ENCODE measurements at regions not wholly inside any gene's neighbourhood (a gene's known extent, or its start where the extent isn't known, plus 50 kb on each side); places are given as distances from the start of the nearest gene placed in this dataset.

DNA sequence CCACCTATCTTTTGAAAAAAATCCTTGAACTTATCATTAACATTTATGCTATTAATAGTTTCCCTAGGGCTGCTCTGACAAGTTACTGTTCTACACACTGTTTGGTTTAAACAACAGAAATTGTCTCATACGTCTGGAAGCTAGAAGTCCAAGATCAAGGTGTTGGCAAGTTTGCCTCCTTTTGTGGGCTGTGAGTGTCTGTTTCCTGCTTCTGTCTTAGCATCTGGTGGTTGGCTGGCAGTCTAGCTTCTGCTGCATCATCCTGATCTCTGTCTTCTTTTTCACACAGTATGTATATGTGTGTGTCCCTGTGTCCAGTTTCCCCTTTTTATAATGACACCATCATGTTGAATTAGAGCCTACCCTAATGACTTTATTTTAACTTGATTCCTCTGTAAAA lies 154.8 kb downstream of the RPS12 start:
- TF ChIP-seq EZH2 (optimal IDR thresholded peaks at IDR 0.05; ENCODE audit: low read depth, low read length), result no peak
- TF ChIP-seq, protein P1, sequence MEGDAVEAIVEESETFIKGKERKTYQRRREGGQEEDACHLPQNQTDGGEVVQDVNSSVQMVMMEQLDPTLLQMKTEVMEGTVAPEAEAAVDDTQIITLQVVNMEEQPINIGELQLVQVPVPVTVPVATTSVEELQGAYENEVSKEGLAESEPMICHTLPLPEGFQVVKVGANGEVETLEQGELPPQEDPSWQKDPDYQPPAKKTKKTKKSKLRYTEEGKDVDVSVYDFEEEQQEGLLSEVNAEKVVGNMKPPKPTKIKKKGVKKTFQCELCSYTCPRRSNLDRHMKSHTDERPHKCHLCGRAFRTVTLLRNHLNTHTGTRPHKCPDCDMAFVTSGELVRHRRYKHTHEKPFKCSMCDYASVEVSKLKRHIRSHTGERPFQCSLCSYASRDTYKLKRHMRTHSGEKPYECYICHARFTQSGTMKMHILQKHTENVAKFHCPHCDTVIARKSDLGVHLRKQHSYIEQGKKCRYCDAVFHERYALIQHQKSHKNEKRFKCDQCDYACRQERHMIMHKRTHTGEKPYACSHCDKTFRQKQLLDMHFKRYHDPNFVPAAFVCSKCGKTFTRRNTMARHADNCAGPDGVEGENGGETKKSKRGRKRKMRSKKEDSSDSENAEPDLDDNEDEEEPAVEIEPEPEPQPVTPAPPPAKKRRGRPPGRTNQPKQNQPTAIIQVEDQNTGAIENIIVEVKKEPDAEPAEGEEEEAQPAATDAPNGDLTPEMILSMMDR (IDR thresholded peaks at IDR 0.05; ENCODE audit: low read length), result no peak
